K562 (cell line): ENCODE measurements at regions not wholly inside any gene's neighbourhood (a gene's known extent, or its start where the extent isn't known, plus 50 kb on each side); places are given as distances from the start of the nearest gene placed in this dataset.

Experiments used
- ATAC-seq: fragments of 200-7000 bp; cut with Tn5 transposase; 3 replicates; pipeline ENCODE4 v1.9.1; 2020; ENCODE audit warnings: moderate library complexity
- BruUV-seq: library from RNA; stranded (reverse); fragments of 400-500 nt; replicated peaks from 2 replicates; lab custom pipeline; 2021; lab: Mats Ljungman, UMichigan
- CTCF ChIA-PET: fragments of 300-600 bp; formaldehyde crosslinking; extraction: SDS; loops from one replicate; lab custom pipeline; 2021; ENCODE audit warnings: low intra/inter-chr PET ratio; lab: Yijun Ruan, JAX
- POLR2A ChIA-PET: fragments of 300-600, 350-650 bp; sonication (Branson Sonifier 250); formaldehyde crosslinking; extraction: SDS; loops from one replicate; lab custom pipeline; 2021; ENCODE audit warnings: antibody characterized with exemption, inconsistent platforms; lab: Yijun Ruan, JAX
- DNase-seq, 4 experiments: peaks; one replicate each; pipeline versions ENCODE4 v3.0.0 to v3.0.0-alpha.2; 2011 to 2018; ENCODE audit warnings: low spot score in 3 of 4, mixed read lengths in 3 of 4; ENCODE audit errors: extremely low read depth in 1 of 4
- FAIRE-seq: peaks from 2 replicates; lab custom pipeline; 2011; peaks lifted over from hg19 to GRCh38; lab: Jason Lieb, UNC
- H2AFZ ChIP-seq: 2 replicates; pipeline ENCODE4 v1.6.0; 2011; ENCODE audit warnings: low read depth, low read length, control low read depth, inconsistent platforms
- H3K27ac ChIP-seq: fragments of 200-600 bp; 3 replicates; pipeline ENCODE4 v1.8.0; 2011; ENCODE audit warnings: low read depth, mild to moderate bottlenecking, control low read depth, inconsistent platforms, low read length, moderate library complexity, mixed read lengths; ENCODE audit errors: extremely low read depth
- H3K27me3 ChIP-seq, 2 experiments: fragments of 300-600 bp in 1 of 2; 2 replicates in 1 of 2; 3 replicates in 1 of 2; pipeline versions ENCODE4 v1.6.0 to v1.8.0; 2011; ENCODE audit warnings: inconsistent platforms in 2 of 2, low read length in 2 of 2, mild to moderate bottlenecking in 1 of 2, mixed read lengths in 1 of 2, moderate library complexity in 1 of 2; ENCODE audit not compliant: control insufficient read depth in 2 of 2, insufficient read depth in 2 of 2
- H3K36me3 ChIP-seq: fragments of 300-600 bp; 3 replicates; pipeline ENCODE4 v1.8.0; 2011; ENCODE audit warnings: mild to moderate bottlenecking, low read length, inconsistent platforms; ENCODE audit not compliant: control insufficient read depth, insufficient read depth
- H3K4me1 ChIP-seq, 2 experiments: fragments of 200-600 bp in 1 of 2; replicated peaks in 1 of 2; 2 replicates in 1 of 2; 3 replicates in 1 of 2; pipeline versions ENCODE4 v1.5.1 to v1.8.0; 2011; ENCODE audit warnings: inconsistent platforms in 2 of 2, low read length in 2 of 2, mild to moderate bottlenecking in 1 of 2, mixed read lengths in 1 of 2, moderate library complexity in 1 of 2; ENCODE audit not compliant: control insufficient read depth in 2 of 2, insufficient read depth in 2 of 2
- H3K4me2 ChIP-seq: 2 replicates; pipeline ENCODE4 v1.6.1; 2011; ENCODE audit warnings: low read length, control low read depth, inconsistent platforms, mixed read lengths; ENCODE audit not compliant: insufficient read depth
- H3K4me3 ChIP-seq: fragments of 200-600 bp; sonication (generic), shearing (Covaris generic); 2 replicates; pipeline ENCODE4 v1.5.1; 2016; ENCODE audit warnings: control low read depth, inconsistent platforms
- H3K79me2 ChIP-seq: fragments of 200-600 bp; 3 replicates; pipeline ENCODE4 v1.8.0; 2011; ENCODE audit warnings: low read length, inconsistent platforms; ENCODE audit not compliant: control insufficient read depth, insufficient read depth
- H3K9ac ChIP-seq, 2 experiments: 2 replicates each; pipeline versions ENCODE4 v1.6.0 to v1.6.1; 2011; ENCODE audit warnings: low read depth in 2 of 2, low read length in 2 of 2, control low read depth in 1 of 2, inconsistent platforms in 1 of 2, mild to moderate bottlenecking in 1 of 2, mixed read lengths in 1 of 2; ENCODE audit not compliant: insufficient read depth in 1 of 2
- H3K9me1 ChIP-seq: one replicate; pipeline ENCODE4 v1.6.0; 2011; ENCODE audit warnings: inconsistent platforms, mild to moderate bottlenecking, low read length, moderate library complexity; ENCODE audit not compliant: control insufficient read depth, insufficient read depth
- H3K9me3 ChIP-seq: replicated peaks from 2 replicates; pipeline ENCODE4 v1.5.1; 2011; ENCODE audit warnings: low read depth, low read length, inconsistent platforms; ENCODE audit not compliant: control insufficient read depth, insufficient read depth
- H4K20me1 ChIP-seq: replicated peaks from 2 replicates; pipeline ENCODE4 v1.6.1; 2011; ENCODE audit warnings: low read length, inconsistent platforms, mixed read lengths; ENCODE audit not compliant: control insufficient read depth, insufficient read depth
- CREM ChIP-seq: IDR thresholded peaks from 2 replicates; pipeline ENCODE4 v1.6.1; 2014; ENCODE audit warnings: antibody characterized with exemption, low read depth
- E2F6 ChIP-seq, 2 experiments: IDR thresholded peaks; 2 replicates each; pipeline ENCODE4 v1.6.1; 2011; ENCODE audit warnings: borderline replicate concordance in 1 of 2, control low read depth in 1 of 2, low read depth in 1 of 2, low read length in 1 of 2, mild to moderate bottlenecking in 1 of 2, mixed read lengths in 1 of 2, moderate library complexity in 1 of 2; ENCODE audit not compliant: insufficient read depth in 1 of 2, insufficient read length in 1 of 2, poor library complexity in 1 of 2, severe bottlenecking in 1 of 2; ENCODE audit errors: extremely low read depth in 1 of 2
- FOXP1 ChIP-seq: sonication (generic); formaldehyde crosslinking; IDR thresholded peaks from 2 replicates; pipeline ENCODE4 v1.8.0; 2022; ENCODE audit warnings: mild to moderate bottlenecking, missing genetic modification reagents
- GATA2 ChIP-seq: sonication (generic); formaldehyde crosslinking; IDR thresholded peaks from 2 replicates; pipeline ENCODE4 v1.4.0; 2020; ENCODE audit warnings: mild to moderate bottlenecking, missing genetic modification reagents
- SIN3A ChIP-seq, 2 experiments: fragments of 150-350 bp in 1 of 2; IDR thresholded peaks; 2 replicates each; pipeline ENCODE4 v1.6.1; 2011 to 2016; ENCODE audit warnings: borderline replicate concordance in 2 of 2, low read depth in 2 of 2, low read length in 2 of 2, mild to moderate bottlenecking in 2 of 2, moderate library complexity in 2 of 2; ENCODE audit not compliant: control insufficient read depth in 1 of 2
- SIX5 ChIP-seq, 2 experiments: IDR thresholded peaks; 2 replicates each; pipeline ENCODE4 v1.6.1; 2011; ENCODE audit warnings: low read length in 2 of 2, borderline replicate concordance in 1 of 2, low read depth in 1 of 2, mild to moderate bottlenecking in 1 of 2, moderate library complexity in 1 of 2; ENCODE audit not compliant: insufficient read depth in 1 of 2
- SRSF3 ChIP-seq: fragments of 200-400 bp; formaldehyde crosslinking; IDR thresholded peaks from 2 replicates; pipeline ENCODE4 v1.6.1; 2016; ENCODE audit warnings: mild to moderate bottlenecking, low read length, moderate library complexity; ENCODE audit not compliant: insufficient read depth
- STAT5A ChIP-seq: IDR thresholded peaks from 2 replicates; pipeline ENCODE4 v1.6.1; 2012; ENCODE audit warnings: low read length, inconsistent platforms, borderline replicate concordance
- TAF1 ChIP-seq: IDR thresholded peaks from 2 replicates; pipeline ENCODE4 v1.6.1; 2011; ENCODE audit warnings: mild to moderate bottlenecking, low read length, moderate library complexity; ENCODE audit not compliant: insufficient read depth, control insufficient read depth, severe bottlenecking; ENCODE audit errors: extremely low read depth
- WHSC1 ChIP-seq: IDR thresholded peaks from one replicate; pipeline ENCODE4 v1.6.1; 2012; ENCODE audit warnings: low read length, control low read depth, inconsistent platforms
- ZNF445 ChIP-seq: fragments of 250-450 bp; sonication (Bioruptor Pico); IDR thresholded peaks from 2 replicates; pipeline ENCODE4 v1.4.0; 2020; ENCODE audit warnings: low read depth, mild to moderate bottlenecking, moderate library complexity
- ZNF79 ChIP-seq: fragments of 250-450 bp; sonication (Bioruptor Pico); IDR thresholded peaks from 2 replicates; pipeline ENCODE4 v1.4.0; 2020; ENCODE audit warnings: low read depth, mild to moderate bottlenecking, moderate library complexity
- WGBS: fragments of 100-300 bp; shearing (Covaris generic); methylation state at CpG from one replicate; pipeline ENCODE4 v1.1.6; 2016; ENCODE audit warnings: low coverage, mixed read lengths; ENCODE audit not compliant: insufficient coverage; ENCODE audit errors: missing lambda C conversion rate; 5-methylcytosine and 5-hydroxymethylcytosine counted together
- in situ Hi-C: fragments of 300-500 bp; cut with MboI; formaldehyde crosslinking; loops from 4 replicates; pipeline ENCODE4 v1.15.0; 2018; ENCODE audit warnings: inconsistent platforms, mixed read lengths
- intact Hi-C: fragments of 100-400 bp; cut with micrococcal nuclease; formaldehyde crosslinking; loops from 2 replicates; pipeline ENCODE4 v1.14.2; 2022

GRCh38 chr17:71709271-71709890 is 411.4 kb upstream of the SOX9 start:
- DNase-seq (no peak), FAIRE-seq (no peak)
- Histone ChIP-seq H3K27me3 (no peaks in the 10 kb centered on the region), H3K4me2 (no peak overlapping the region), H3K27ac (no peak overlapping the region), H3K79me2 (no peaks in the 10 kb centered on the region), H4K20me1 (no peaks in the 10 kb centered on the region)
- intact Hi-C loops: no loop called here
- POLR2A ChIA-PET: no interaction called here
- in situ Hi-C loops: no loop called here
- TF ChIP-seq ZNF445 (CRISPR knock-in tag): no peak
- no peak for TF ChIP-seq SIX5 (IDR thresholded peaks at IDR 0.05; ENCODE audit: borderline replicate concordance in 1 of 2, insufficient read depth in 1 of 2, low read depth in 1 of 2, low read length in 2 of 2)
- TF ChIP-seq CREM: no peak
- no peak for TF ChIP-seq SRSF3
- no peak for TF ChIP-seq SIN3A (IDR thresholded peaks at IDR 0.05; ENCODE audit: borderline replicate concordance in 2 of 2, control insufficient read depth in 1 of 2, low read depth in 2 of 2, low read length in 2 of 2)
- no peak for TF ChIP-seq TAF1
- no peak for TF ChIP-seq WHSC1
- TF ChIP-seq FOXP1 (CRISPR knock-in tag): no peak
- TF ChIP-seq E2F6 (IDR thresholded peaks at IDR 0.05; ENCODE audit: borderline replicate concordance in 1 of 2, extremely low read depth in 1 of 2, insufficient read depth in 1 of 2, insufficient read length in 1 of 2, low read depth in 1 of 2, low read length in 1 of 2, poor library complexity in 1 of 2, severe bottlenecking in 1 of 2): no peak
- no peak for TF ChIP-seq GATA2 (CRISPR knock-in tag)
- TF ChIP-seq ZNF79 (CRISPR knock-in tag): no peak
- no peak for TF ChIP-seq STAT5A
- TF ChIP-seq, all 486 proteins: peak for 0
- Histone ChIP-seq H3K4me1 (no peaks in the 10 kb centered on the region), H3K4me3 (no peak overlapping the region), H3K9ac (no peak overlapping the region), H3K36me3 (no peaks in the 10 kb centered on the region), H2AFZ (no peak overlapping the region), H3K9me3 (no peaks in the 10 kb centered on the region), H3K9me1 (no peaks in the 10 kb centered on the region)
- CTCF ChIA-PET: no interaction called here
- 2% methylated on average over 3 of the region's 3 CpGs for WGBS
- ATAC-seq: no peak
- BruUV-seq: no TSS peak
